Lung (tissue), 11 donors: ENCODE measurements at regions not wholly inside any gene's neighbourhood (a gene's known extent, or its start where the extent isn't known, plus 50 kb on each side); places are given as distances from the start of the nearest gene placed in this dataset.

Experiments
- ATAC-seq: fragments of 200-7000 bp; cut with Tn5 transposase; one replicate; pipeline ENCODE4 v1.9.1; 2020; ENCODE audit warnings: moderate number of reproducible peaks; ENCODE audit not compliant: insufficient read depth, low FRiP score
- DNase-seq, 3 donors: peaks; one replicate each; pipeline ENCODE4 v3.0.0-alpha.2; 2013 to 2017
- H3K27ac ChIP-seq, 2 donors: one replicate each; pipeline ENCODE4 v1.5.1; 2013; ENCODE audit warnings: mild to moderate bottlenecking in 2 of 2, moderate library complexity in 2 of 2, control low read depth in 1 of 2, inconsistent platforms in 1 of 2, low read depth in 1 of 2, low read length in 1 of 2
- H3K27me3 ChIP-seq, 3 donors: one replicate each; pipeline ENCODE4 v1.5.1; 2013; ENCODE audit warnings: low read length in 2 of 3; ENCODE audit not compliant: control insufficient read depth in 3 of 3, insufficient read depth in 3 of 3
- H3K36me3 ChIP-seq, 4 donors: one replicate each; pipeline ENCODE4 v1.5.1; 2013; ENCODE audit warnings: low read length in 4 of 4, mild to moderate bottlenecking in 1 of 4, moderate library complexity in 1 of 4; ENCODE audit not compliant: control insufficient read depth in 4 of 4, insufficient read depth in 4 of 4
- H3K4me1 ChIP-seq, 5 donors: one replicate each; pipeline ENCODE4 v1.5.1; 2013; ENCODE audit warnings: low read length in 5 of 5, mild to moderate bottlenecking in 2 of 5, moderate library complexity in 1 of 5; ENCODE audit not compliant: control insufficient read depth in 5 of 5, insufficient read depth in 5 of 5
- H3K4me3 ChIP-seq: one replicate; pipeline ENCODE4 v1.5.1; 2013; ENCODE audit warnings: mild to moderate bottlenecking, control low read depth, moderate library complexity
- H3K9ac ChIP-seq, 2 donors: one replicate each; pipeline ENCODE4 v1.5.1; 2013; ENCODE audit warnings: low read length in 2 of 2, control low read depth in 1 of 2; ENCODE audit not compliant: insufficient read depth in 1 of 2
- H3K9me3 ChIP-seq, 4 donors: one replicate each; pipeline ENCODE4 v1.5.1; 2013; ENCODE audit warnings: low read length in 3 of 4, mild to moderate bottlenecking in 1 of 4, moderate library complexity in 1 of 4; ENCODE audit not compliant: control insufficient read depth in 4 of 4, insufficient read depth in 3 of 4
- CTCF ChIP-seq: IDR thresholded peaks from 2 replicates; pipeline ENCODE4 v1.5.1; 2012; ENCODE audit warnings: mild to moderate bottlenecking; ENCODE audit errors: control extremely low read depth, extremely low read depth
- WGBS, 2 donors: extraction: QIAGEN DNeasy Blood & Tissue Kit; methylation state at CpG; one replicate each; pipeline ENCODE4 v1.1.7; 2013; 5-methylcytosine and 5-hydroxymethylcytosine counted together
- donor health status: control.
- donor health status: control.
- donor health status: Bipolar disorder and iron deficiency.
- donor health status: healthy.
- donor health status: DM: yes; HTN: yes; CAD: no.

GRCh38 chr3:145176907-145177306 lies 984.1 kb downstream of the PLOD2 start:
- WGBS, 2 donors: 57 to 68% methylated on average over 2 of the region's 2 CpGs
- ATAC-seq: no peak

GRCh38 chr3:145177828-145178227 lies 983.2 kb downstream of the PLOD2 start:
- Histone ChIP-seq H3K9ac (no peak overlapping the region), H3K36me3 (no peaks in the 10 kb centered on the region), H3K27ac (no peak overlapping the region), H3K4me1 (peaks cover 0 to 10% (median 0%) of the 10 kb centered on the region in 5 donors), H3K4me3 (no peak overlapping the region), H3K27me3 (no peaks in the 10 kb centered on the region), H3K9me3 (no peaks in the 10 kb centered on the region)
- WGBS, 2 donors: 67% methylated on average over 2 of the region's 2 CpGs
- no peak for TF ChIP-seq CTCF
- DNase-seq (no peak), ATAC-seq (no peak)

More at GRCh38 chr3:145176907-145177306, 984.1 kb downstream of the PLOD2 start:
- no peak overlapping the region for H3K4me3 ChIP-seq
- H3K27me3 ChIP-seq: no peaks in the 10 kb centered on the region
- DNase-seq: no peak
- peaks cover 0 to 2% (median 0%) of the 10 kb centered on the region in 5 donors for H3K4me1 ChIP-seq
- H3K9ac ChIP-seq: no peak overlapping the region
- no peak for TF ChIP-seq CTCF
- H3K9me3 ChIP-seq: no peaks in the 10 kb centered on the region
- no peaks in the 10 kb centered on the region for H3K36me3 ChIP-seq
- no peak overlapping the region for H3K27ac ChIP-seq

- TF ChIP-seq CTCF: no peak
- Histone ChIP-seq H3K36me3 (no peaks in the 10 kb centered on the region), H3K4me3 (no peak overlapping the region), H3K27ac (no peak overlapping the region), H3K27me3 (no peaks in the 10 kb centered on the region), H3K4me1 (peaks cover 0 to 10% (median 0%) of the 10 kb centered on the region in 5 donors), H3K9me3 (no peaks in the 10 kb centered on the region), H3K9ac (no peak overlapping the region)
- 60 to 62% methylated on average over 4 of the region's 4 CpGs for WGBS, 2 donors
- no peak for ATAC-seq
- no peak for DNase-seq
These were observed 978.6 kb downstream of the PLOD2 start for GRCh38 chr3:145182196-145182911.
